ENCODE measurements at regions not wholly inside any gene's neighbourhood (a gene's known extent, or its start where the extent isn't known, plus 50 kb on each side); places are given as distances from the start of the nearest gene placed in this dataset.
"Not testable (repeated sequence)": the region's sequence is repeated elsewhere in the genome, so short reads cannot be mapped to it uniquely, and the experiment has no call there.

- peak; percentile 19 for DNase-seq (ENCODE audit: low read depth)
These were observed 145.1 kb downstream of the TM2D1 start for GRCh38 chr1:61579802-61580201.

DNA sequence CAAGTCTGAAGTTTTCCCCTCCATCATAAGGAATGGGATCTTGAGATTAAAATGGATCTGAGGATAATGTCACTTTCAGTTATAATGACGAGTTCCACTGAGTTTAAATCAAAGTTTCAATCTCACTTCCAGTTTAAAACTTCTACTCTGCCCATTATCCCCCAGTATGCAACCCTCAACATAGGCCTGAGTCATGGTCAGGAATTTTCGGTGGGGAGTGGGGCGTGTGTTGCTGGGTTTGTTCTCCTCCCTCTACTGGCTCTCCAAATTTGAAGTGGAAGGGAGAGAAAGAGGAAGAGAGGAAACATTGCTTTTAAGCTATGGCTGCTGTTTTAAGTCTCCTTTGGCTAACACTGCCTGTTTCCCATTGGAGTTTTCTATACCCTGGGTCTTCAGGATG, 152.9 kb downstream of the TM2D1 start:
- no peak for DNase-seq (ENCODE audit: low read depth)

GRCh38 chr1:61570191-61570590, 154.8 kb downstream of the TM2D1 start:
- no peak for DNase-seq (ENCODE audit: low read depth)

DNA sequence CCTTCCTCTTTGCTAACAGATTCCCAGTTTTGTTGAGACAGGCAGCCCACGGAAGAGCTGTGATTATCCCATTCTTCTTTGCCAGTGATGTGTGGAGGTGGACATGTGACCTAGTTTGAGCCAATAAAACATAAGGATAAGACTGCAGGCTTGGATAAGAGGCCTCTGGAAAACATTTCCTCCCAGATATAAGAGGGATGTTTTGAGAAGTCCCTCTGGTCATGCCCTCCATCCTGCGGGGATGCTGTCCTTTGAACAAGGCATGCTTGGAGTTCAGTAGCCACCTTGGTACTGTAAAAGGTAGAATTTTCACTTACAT, 155.7 kb downstream of the TM2D1 start:
- no peak for DNase-seq (ENCODE audit: low read depth)

DNA sequence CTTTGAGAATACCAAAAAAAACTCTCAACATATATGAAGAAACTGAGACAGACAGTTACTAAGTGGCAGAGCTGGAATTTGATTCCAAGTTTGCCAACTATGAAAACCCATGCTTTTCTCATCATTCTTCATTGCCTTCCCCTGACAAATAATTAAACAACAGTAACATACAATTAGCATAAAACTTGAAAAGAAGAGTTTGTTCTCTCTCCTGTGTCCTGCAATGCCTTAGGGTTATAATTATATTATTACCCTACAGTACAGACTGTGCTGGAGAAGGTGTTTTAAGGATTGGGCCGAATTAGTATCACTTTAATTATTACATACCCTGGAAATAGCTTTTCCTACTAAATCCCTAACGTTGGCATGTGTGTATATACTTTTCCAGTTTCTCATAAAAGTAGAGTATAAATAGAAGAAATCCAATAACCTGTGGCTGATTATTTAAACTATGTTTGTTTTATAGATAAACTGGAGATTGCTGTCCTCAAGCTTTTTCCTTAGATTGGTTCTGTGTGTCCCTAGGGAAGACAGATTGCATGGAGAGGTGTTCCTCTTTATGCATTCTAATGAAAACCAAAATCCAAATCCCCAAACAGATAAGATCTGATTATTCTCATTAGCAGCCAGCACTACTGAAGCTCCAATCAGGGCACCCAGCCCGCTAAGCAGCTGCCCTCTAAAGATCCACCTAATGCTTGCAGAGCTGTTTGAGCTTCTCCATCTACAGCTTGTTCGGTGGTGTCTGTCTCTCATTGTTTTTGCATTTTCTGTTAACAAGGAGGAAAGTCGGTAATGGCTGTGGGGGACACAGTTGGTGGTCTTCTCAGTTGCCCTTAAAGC, 156.3 kb downstream of the TM2D1 start:
- no peak for DNase-seq (ENCODE audit: low read depth)

DNA sequence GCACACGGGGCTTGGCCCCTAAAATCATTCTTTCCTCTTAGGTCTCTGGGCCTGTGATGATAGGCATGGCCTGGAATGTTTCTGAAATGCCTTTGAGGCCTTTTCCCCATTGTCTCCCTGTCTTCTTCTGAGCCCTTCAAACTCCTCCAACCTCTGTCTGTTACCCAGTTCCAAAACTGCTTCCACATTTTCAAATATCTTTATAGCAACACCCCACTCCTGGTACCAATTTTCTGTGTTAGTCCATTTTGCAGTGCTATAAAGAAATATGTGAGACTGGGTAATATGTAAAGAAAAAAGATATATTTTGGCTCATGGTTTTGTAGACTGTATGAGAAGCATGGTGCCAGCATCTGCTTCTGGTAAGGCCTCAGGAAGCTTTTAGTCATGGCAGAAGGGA, 158.8 kb downstream of the TM2D1 start:
- DNase-seq (ENCODE audit: low read depth), result no peak

GRCh38 chr1:61563611-61564010, 161.3 kb downstream of the TM2D1 start:
- DNase-seq (ENCODE audit: low read depth), result no peak

DNA sequence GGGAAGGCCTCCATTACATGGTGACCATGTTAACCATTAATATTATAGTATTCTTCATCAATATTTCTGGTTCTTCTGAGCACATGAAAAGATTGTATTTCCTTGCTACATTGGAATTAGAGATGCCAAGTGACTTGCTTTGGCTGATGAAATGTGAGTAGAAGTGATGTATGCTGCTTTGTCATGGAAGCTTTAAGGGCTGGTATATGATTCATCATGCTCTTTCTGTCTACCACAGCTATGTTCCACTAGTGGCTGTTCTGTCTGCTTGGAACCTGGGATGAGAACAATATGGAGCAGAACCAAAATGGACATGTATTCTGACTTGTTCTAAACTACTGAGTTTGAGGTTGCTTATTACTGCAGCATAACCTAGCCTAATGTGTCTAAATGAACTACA, 163.3 kb downstream of the TM2D1 start:
- DNase-seq (ENCODE audit: low read depth), result peak; percentile 45

- no peak for DNase-seq (ENCODE audit: low read depth)
These were observed 164.6 kb downstream of the TM2D1 start for GRCh38 chr1:61560385-61560784.

DNA sequence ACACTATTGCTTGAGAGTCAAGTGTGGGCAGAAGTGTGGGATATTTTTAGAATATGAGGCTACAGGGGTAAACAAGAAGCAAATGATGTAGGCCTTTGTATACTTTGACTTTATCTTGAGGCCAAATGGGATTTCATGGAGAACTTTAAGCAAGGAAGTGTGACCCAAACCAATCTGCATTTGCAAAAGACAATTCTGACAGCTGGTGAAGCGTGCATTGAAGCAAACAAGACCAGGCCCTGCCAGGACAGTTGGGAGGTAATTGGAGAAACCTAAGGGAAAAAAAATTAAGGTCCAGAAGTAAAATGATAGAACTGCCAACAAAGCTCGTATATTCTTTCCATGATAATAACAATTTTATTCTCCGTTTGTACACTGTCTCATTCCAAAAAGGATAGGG, 168.3 kb downstream of the TM2D1 start:
- no peak for DNase-seq (ENCODE audit: low read depth)

DNA sequence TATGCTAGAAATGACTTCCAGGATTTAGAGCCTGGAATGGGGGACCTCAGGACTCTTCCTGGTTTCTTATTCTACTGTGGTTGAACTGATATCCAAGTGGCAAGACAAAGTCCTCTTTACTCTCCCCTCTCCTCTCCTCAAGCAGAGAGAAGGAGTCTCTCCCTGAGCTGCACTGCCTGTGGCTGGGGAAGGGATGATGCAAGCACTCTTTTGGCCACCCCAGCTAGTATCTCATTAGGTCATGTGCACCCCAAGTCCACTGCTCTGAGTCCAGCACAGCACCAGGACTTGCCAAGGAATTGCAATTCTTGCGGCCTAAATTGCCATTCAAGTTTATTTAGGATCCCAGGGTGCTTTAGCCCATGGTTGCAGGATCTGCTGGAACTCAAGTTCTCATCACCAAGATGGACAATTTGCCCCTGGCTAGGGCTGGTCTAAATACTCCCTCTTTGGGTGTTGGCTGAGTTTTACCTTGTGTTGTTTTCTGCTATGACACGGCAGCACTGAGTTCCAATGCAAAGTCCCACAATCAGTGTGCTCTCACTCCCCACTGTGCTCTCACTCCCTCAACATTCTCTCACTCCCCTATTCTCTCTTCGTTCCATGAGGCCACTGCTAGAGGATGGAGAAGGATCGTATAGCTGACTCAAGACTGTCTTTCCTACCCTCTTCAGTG, 172.2 kb downstream of the TM2D1 start:
- DNase-seq (ENCODE audit: low read depth), result no peak

DNA sequence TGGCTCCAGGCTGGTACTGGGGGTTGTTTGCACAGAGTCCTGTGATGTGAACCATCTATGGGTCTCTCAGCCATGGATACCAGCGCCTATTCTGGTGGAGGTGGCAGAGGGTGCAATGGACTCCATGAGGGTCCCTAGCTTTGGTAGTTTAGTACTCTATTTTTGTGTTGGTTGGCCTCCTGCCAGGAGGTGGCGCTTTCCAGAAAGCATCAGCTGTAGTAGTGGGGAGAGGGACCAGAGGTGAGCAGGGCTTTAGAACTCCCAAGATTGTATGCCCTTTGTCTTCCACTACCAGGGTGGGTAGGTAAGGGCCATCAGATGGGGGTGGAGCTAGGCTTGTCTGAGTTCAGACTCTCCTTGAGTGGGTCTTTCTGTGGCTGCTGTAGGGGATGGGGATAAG, 177.6 kb downstream of the TM2D1 start:
- not testable (repeated sequence) for DNase-seq (ENCODE audit: low read depth)

DNA sequence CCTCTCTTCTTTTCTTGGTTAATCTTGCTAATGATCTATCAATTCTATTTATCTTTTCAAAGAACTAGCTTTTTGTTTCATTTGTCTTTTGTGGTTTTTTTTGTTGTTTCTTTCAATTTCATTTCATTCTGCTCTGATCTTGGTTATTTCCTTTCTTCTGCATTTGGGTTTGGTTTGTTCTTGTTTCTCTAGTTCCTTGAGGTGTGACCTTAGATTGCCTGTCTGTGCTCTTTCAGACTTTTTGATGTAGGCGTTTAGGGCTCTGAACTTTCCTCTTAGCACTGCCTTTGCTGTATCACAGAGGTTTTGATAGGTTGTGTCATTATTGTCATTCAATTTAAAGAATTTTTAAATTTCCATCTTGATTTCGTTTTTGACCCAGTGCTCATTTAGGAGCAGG, 180.1 kb downstream of the TM2D1 start:
- DNase-seq (ENCODE audit: low read depth), result not testable (repeated sequence)

DNA sequence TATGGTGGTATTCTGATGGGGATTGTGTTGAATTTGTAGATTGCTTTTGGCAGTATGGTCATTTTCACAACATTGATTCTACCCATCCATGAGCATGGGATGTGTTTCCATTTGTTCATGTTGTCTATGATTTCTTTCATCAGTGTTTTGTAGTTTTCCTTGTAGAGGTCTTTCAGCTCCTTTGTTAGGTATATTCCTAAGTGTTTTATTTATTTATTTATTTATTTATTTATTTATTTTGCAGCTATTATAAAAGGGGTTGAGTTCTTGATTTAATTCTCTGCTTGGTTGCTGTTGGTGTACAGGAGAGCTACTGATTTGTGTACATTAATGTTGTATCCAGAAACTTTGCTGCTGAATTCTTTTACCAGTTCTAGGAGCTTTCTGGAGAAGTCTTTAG, 181.4 kb downstream of the TM2D1 start:
- not testable (repeated sequence) for DNase-seq (ENCODE audit: low read depth)

DNA sequence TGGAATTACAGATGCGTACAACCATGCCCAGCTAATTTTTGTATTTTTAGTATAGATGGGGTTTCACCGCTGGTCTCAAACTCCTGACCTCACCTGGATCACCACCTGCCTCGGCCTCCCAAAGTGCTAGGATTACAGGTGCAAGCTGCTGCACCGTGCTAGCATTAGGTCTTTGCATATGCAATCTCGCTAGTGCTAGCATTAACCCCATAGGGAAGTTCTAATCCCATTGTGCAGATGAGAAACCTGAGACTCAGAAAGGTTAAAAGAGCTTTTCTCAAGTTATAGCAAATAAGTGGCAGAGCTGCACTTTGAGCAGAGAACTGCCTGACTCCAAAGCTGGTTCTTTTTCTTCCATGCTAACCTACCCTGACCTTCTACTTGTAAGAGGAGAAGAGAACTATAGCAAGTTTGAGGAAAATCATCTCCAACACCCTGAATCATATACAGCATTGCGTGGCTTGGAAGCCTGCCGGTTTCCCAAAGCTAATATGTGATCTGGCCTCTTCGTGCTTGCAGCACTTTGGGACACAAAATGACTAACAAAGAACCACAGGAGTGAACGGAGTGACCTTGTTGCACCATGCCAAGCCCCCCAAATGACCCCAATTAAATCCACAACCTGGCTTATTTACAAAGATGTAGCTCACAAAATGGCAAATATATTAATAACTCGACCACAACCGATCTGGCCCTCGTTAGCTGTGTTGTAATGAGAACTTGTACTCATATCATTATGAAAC, 185.1 kb downstream of the TM2D1 start:
- peak; percentile 91 for DNase-seq (ENCODE audit: low read depth)

DNA sequence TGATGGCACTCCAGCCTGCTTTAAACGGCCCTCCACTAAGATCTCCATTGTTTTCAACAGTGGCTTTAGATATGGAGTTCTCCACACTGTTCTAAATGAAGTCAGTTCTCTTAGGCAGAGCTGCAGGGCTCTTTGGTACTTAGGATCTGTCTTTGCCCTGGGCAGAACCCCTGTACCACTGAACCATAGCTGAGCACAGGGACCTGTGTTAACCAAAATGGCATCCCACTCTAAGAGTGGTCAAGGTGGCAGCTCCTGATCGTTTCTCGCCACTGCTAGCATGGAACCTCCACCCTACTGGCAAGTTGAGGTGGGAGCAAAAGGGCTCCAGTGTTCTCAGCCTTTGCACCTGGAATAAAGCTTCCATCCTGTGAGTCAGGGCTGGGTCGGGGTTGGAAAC, 186.7 kb downstream of the TM2D1 start:
- DNase-seq (ENCODE audit: low read depth), result no peak

- no peak for DNase-seq (ENCODE audit: low read depth)
These were observed 188.5 kb downstream of the TM2D1 start for GRCh38 chr1:61536174-61537108.

- no peak for DNase-seq (ENCODE audit: low read depth)
These were observed 190.1 kb downstream of the TM2D1 start for GRCh38 chr1:61534847-61535246.

GRCh38 chr1:61533546-61533945, 191.4 kb downstream of the TM2D1 start:
- no peak for DNase-seq (ENCODE audit: low read depth)

- DNase-seq (ENCODE audit: low read depth), result no peak
These were observed 193.2 kb downstream of the TM2D1 start for GRCh38 chr1:61531716-61532115.

GRCh38 chr1:61523893-61524605, 200.9 kb downstream of the TM2D1 start:
- no peak for DNase-seq (ENCODE audit: low read depth)
